ENCODE measurements at regions not wholly inside any gene's neighbourhood (a gene's known extent, or its start where the extent isn't known, plus 50 kb on each side); places are given as distances from the start of the nearest gene placed in this dataset.
"Not testable (repeated sequence)": the region's sequence is repeated elsewhere in the genome, so short reads cannot be mapped to it uniquely, and the experiment has no call there.

- DNase-seq, result no peak
These were observed 50.9 kb upstream of the NXT1 start for GRCh38 chr20:23299673-23300050.

GRCh38 chr20:23298926-23299672, 51.5 kb upstream of the NXT1 start:
- no peak for DNase-seq

- no peak for DNase-seq
These were observed 52.4 kb upstream of the NXT1 start for GRCh38 chr20:23298155-23298554.

- no peak for DNase-seq
These were observed 53.5 kb upstream of the NXT1 start for GRCh38 chr20:23296841-23297701.

GRCh38 chr20:23295934-23296333, 54.7 kb upstream of the NXT1 start:
- DNase-seq, result no peak

GRCh38 chr20:23294671-23295070, 55.9 kb upstream of the NXT1 start:
- DNase-seq, result no peak

GRCh38 chr20:23294166-23294565, 56.4 kb upstream of the NXT1 start:
- no peak for DNase-seq

GRCh38 chr20:23293689-23294088, 56.9 kb upstream of the NXT1 start:
- DNase-seq, result no peak

- DNase-seq, result not testable (repeated sequence)
These were observed 58.3 kb upstream of the NXT1 start for GRCh38 chr20:23292311-23292710.

- no peak for DNase-seq
These were observed 58.9 kb upstream of the NXT1 start for GRCh38 chr20:23291575-23292240.

- no peak for DNase-seq
These were observed 59.6 kb upstream of the NXT1 start for GRCh38 chr20:23290761-23291574.

GRCh38 chr20:23289724-23290395, 60.7 kb upstream of the NXT1 start:
- DNase-seq, result no peak

- no peak for DNase-seq
These were observed 61.3 kb upstream of the NXT1 start for GRCh38 chr20:23289249-23289648.

GRCh38 chr20:23287354-23288190, 63.0 kb upstream of the NXT1 start:
- DNase-seq, result no peak

- DNase-seq, result no peak
These were observed 64.2 kb upstream of the NXT1 start for GRCh38 chr20:23286346-23286745.

GRCh38 chr20:23285536-23285935, 65.1 kb upstream of the NXT1 start:
- no peak for DNase-seq

- no peak for DNase-seq
These were observed 66.6 kb upstream of the NXT1 start for GRCh38 chr20:23284009-23284408.

- DNase-seq, result no peak
These were observed 67.3 kb upstream of the NXT1 start for GRCh38 chr20:23283096-23283850.

- DNase-seq, result no peak
These were observed 68.0 kb upstream of the NXT1 start for GRCh38 chr20:23282546-23282945.

- DNase-seq, result no peak
These were observed 68.5 kb upstream of the NXT1 start for GRCh38 chr20:23282111-23282510.

Measured in CD4-positive, alpha-beta T cell treated with Interleukin-6 for 4 hours (primary cell).